ENCODE measurements at regions not wholly inside any gene's neighbourhood (a gene's known extent, or its start where the extent isn't known, plus 50 kb on each side); places are given as distances from the start of the nearest gene placed in this dataset.
"Not testable (repeated sequence)": the region's sequence is repeated elsewhere in the genome, so short reads cannot be mapped to it uniquely, and the experiment has no call there.

DNA sequence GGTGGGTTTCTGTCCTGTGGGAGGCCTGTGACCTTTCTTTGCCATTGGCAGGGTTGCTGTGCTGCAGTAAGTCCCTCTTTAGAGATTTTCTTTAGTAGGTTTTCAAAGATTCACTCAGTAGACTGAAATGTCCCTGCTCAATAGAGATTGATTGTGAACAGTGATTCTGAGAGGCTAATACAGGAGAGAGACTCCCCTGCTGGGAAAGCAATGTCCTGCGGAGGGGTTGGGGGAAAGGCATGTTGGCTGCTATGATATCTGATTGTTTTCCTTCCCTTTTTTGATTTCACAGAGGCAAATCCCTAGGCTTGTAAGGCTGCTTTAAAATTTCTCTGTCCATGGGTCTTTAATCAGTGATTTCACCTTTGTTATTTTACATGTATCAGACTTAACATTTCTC lies 589.9 kb downstream of the ADGRL2 start:
- ATAC-seq = no peak

DNA sequence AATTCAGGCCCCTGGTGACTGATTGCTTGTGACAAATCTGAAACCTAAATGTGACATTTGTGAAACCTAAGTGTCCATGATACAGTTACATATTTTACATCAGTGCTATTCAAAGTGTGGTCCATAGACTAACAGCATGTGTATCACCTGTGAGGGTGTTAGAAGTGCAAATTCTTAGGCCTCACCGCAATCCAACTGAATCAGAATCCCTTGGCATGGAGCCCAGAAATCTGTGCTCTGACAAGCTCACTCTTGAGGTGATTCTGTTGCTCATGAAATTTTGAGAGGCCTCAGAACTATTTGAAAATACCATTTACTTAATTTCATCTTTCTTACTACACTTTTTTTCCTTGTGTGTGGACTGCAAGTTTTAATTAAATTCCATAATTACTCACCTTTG lies 587.9 kb downstream of the ADGRL2 start:
- ATAC-seq = no peak

DNA sequence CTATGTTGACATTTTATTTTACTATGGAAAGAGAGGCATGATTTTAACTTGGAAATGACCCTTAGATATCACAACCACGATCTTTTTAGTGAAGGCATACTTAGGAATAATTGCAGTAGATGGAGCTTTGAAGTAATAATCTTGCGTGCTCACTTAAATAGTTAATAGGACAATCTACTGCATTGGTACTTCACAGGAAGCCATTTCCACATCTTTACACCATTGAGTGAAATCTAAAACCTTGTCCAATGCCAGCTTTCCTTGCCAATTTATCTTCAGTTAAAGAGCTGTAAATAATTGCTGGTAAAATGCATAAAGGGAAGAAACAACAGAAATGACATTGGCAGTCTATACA lies 586.3 kb downstream of the ADGRL2 start:
- ATAC-seq = no peak

GRCh38 chr1:82386365-82387011 lies 585.8 kb downstream of the ADGRL2 start:
- ATAC-seq = no peak

DNA sequence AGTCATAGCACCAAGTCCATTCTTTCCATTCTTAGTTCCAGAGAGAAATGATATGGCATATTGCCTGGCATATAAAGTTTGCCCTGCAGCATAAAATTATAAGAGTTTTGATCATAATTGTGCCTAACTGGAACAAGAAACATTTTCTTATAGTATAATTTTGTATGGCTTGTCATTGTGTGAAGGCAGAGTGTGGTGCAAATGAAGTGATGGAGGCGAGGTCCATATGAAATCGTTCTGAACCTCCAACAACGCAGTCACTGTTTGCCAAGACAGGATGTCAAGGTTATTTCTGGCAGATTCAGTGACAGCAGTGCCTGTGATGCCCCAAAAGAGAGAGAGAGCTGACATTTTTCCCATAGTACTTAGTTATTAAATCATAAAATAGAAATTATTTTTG lies 584.0 kb downstream of the ADGRL2 start:
- ATAC-seq = no peak

DNA sequence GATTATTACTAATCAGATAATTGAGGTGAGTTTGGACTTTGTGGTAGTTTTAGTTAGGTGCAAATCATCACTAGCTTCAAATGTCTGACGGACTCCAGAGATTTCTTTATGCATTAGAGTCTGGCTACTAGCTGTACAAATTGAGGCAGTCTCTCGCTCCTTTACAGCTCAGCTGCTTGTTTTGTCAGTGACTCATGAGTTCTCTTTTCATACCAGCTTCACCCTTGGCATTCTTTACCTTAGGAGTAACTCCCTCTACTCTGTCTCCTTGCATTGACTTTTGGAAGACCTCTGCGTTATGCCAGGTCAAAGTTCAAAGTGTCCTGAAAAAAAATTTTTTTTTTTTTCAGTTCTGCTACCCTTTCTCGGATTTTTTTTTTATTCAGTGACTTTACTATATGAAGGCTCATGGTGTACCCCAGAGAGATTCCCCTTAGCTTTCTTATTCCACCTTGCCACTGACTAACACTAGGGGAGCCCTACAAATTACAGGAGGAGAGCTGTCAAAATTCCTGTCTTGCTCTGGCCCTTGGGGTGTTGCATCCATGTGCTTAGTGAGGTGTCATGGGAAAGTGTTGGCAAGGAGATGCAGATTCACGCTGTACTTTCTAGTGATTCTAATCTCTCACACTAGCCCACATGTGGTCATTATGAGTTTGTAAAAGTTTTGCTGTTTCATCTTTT lies 576.6 kb downstream of the ADGRL2 start:
- no peak for ATAC-seq

- no peak for ATAC-seq
Observed at GRCh38 chr1:82373710-82374109, 573.0 kb downstream of the ADGRL2 start.

DNA sequence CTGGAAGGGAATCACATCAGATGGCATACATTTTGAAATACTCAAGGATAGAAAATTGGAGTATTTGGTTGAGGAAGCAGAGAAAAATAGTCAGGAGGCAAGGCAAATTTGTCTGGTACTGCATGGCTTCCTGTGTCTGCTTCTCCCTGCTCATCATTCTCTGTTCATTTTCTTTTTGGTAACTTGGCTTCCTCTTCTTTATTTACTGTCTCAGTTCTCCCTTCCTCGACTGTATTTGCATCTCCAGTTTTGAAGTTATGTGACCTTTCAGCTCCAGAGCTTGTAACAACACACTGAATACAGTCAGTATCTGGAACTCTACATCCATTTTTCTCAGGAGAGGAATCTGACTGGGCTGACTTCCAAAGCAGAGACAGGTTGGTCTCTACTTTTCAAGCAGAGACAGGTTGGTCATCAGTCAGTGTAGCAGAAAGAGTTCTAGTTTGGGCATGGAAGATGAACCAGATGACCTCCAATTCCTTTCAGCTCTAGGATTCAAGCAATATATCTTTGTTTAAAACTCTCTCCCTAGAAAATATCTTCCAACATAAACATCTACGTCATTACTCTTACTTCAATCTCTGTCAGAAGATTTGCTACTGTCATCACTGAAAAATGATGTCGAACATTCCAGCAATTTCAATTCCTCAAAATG lies 571.2 kb downstream of the ADGRL2 start:
- ATAC-seq = no peak

DNA sequence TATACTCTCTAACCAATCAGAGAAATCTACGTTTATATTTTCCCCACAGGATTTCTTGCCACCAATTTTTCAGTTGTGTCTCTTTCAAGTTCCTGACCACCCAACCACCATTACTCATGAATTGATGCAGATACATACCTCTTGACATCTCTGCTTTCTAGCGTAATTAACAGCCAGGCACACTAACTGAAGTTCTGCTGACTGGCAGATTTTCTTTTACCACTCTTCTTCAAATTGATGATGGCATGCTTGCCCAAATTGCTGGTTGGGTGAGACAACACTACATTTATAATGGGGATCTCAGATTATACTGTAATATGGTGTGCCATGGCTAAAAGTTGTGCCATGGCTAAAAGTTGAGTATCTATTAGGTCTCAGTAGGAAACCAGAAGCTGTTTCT lies 566.7 kb downstream of the ADGRL2 start:
- ATAC-seq = no peak

DNA sequence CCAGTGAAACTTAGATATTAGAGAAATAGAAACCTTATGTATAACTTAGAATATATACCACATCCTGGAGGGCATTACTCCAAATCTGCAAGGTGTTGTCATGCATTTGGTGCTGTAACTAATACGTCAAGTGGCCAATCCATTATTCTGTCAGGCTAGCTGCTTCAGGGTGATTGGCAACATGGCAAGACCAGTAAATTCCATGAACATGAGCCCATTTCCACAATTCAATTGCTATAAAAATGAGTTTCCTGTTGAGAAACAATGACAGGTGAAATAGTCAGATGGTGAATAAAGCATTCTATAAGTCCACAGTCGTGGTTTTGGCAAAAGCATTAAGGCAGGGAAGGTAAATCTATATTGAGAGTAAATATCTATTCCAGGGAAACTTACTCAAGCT lies 566.0 kb downstream of the ADGRL2 start:
- no peak for ATAC-seq

GRCh38 chr1:82359541-82359940 lies 558.8 kb downstream of the ADGRL2 start:
- ATAC-seq = not testable (repeated sequence)

DNA sequence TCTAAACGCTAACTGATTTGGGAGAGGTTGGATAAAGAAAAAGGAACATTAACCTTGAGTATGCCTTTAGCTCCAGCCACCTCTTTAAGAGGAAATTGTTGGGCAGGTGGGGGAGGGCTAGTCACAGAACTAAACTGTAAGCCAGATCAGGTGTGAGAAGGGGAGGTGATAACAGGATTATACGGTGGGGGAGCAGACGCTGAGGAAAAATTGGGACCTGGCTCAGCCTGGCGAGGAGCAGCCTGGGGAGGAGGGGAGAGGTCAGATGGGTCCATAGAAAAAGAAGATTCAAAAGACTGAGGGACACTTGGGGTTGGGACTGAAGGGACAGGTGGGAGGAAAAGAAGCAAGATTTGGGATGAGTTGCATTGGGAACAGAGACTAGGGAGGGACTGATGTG lies 558.0 kb downstream of the ADGRL2 start:
- not testable (repeated sequence) for ATAC-seq

GRCh38 chr1:82354546-82354945 lies 553.8 kb downstream of the ADGRL2 start:
- not testable (repeated sequence) for ATAC-seq

GRCh38 chr1:82348487-82348886 lies 547.8 kb downstream of the ADGRL2 start:
- ATAC-seq = no peak

- no peak for ATAC-seq
Observed at GRCh38 chr1:82346141-82346540, 545.4 kb downstream of the ADGRL2 start.

DNA sequence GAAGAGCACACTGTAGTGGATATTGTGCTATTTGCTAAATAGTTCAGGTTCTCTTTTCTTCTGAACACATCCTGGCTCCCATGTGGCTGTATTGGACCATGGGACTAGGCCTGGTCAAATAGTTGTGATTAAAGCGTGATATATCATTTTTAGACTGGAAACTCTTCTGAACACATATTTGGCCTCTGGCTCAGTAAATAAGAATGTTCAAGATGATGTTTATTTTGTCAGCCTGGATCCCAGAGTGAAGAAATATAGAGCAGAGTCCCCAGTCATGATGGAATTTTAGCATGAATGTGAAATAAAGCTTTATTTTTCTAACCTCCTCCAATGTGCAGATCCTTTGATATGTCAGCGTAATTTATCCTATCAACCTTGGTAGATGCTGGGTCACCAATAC lies 542.6 kb downstream of the ADGRL2 start:
- ATAC-seq = no peak

- no peak for ATAC-seq
Observed at GRCh38 chr1:82337635-82338034, 536.9 kb downstream of the ADGRL2 start.

DNA sequence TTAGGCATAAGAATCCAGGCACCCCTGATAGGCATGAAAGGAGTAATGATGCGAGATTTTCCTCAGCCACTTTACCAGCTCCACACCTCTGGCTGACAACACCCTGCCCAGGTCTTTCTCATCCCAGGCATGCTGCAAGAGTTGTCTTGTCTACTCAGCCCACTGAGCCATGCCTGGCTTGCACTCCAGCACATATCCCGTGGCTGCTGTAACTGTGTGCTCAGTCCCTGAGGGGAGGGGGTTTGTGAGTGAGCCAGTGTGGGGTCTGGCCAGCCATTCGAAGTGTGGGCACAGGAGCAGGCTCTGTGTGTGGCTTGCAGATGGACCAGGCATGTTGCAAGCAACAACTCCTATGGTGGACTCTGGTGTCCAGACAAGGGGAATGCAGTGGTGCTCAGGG lies 529.6 kb downstream of the ADGRL2 start:
- no peak for ATAC-seq

GRCh38 chr1:82329226-82329625 lies 528.5 kb downstream of the ADGRL2 start:
- no peak for ATAC-seq

GRCh38 chr1:82323144-82323841 lies 522.6 kb downstream of the ADGRL2 start:
- no peak for ATAC-seq

GRCh38 chr1:82321794-82322193 lies 521.1 kb downstream of the ADGRL2 start:
- ATAC-seq = no peak

- no peak for ATAC-seq
Observed at GRCh38 chr1:82319546-82319945, 518.8 kb downstream of the ADGRL2 start.

GRCh38 chr1:82318921-82319320 lies 518.2 kb downstream of the ADGRL2 start:
- ATAC-seq = no peak

- no peak for ATAC-seq
Observed at GRCh38 chr1:82318265-82318664, 517.5 kb downstream of the ADGRL2 start.

Data from activated CD4-positive, CD25-positive, alpha-beta regulatory T cell treated with anti-CD3 and anti-CD28 coated beads, Interleukin-2, amount 50 U/mL, for 24 hours (primary cell).